HG03575 (cell line): ENCODE measurements at regions not wholly inside any gene's neighbourhood (a gene's known extent, or its start where the extent isn't known, plus 50 kb on each side); places are given as distances from the start of the nearest gene placed in this dataset.

ENCODE experiments used
- ATAC-seq: cut with Tn5 transposase; IDR thresholded peaks from one replicate; pipeline ENCODE4 v1.9.1; 2021; ENCODE audit not compliant: unreplicated experiment, insufficient number of reproducible peaks, low FRiP score; ENCODE audit errors: extremely low read depth

DNA sequence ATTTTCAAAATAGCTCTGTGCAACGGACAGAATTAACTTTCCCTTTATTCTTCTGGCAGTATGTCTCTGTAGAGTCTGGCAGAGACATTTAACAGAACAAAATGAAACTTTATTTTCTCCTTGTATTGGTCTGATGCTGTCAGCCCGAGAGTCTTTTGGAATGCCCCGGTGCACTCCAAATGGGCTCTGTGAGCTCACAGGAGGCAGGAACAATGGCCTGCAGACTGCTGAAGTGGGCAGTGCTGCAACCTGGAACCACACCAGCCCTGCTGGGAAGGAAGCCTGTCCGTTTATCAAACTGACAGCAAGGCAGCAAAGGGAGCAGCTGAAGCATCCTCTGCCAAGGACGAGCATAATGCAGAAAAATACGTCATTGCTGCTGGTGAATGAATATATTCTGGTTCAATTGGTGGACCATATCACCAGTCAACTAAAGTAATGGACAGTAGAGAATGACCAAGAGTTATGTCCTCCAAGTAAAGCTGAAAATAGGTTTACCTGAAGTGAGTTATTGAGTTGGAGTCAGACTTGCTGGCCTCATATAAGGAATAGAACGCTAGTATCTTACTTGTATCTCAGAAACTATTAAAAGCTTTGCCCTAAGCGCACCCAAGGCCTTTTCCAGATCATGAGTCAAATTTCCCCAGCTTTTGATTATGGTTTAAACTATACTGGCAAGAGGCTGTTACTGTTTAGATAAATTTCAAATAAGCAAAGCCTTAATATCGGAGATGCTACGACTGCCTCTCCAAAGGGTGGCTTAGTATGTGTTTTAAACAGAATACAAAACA, 207.6 kb upstream of the TANK start:
- no peak for ATAC-seq

DNA sequence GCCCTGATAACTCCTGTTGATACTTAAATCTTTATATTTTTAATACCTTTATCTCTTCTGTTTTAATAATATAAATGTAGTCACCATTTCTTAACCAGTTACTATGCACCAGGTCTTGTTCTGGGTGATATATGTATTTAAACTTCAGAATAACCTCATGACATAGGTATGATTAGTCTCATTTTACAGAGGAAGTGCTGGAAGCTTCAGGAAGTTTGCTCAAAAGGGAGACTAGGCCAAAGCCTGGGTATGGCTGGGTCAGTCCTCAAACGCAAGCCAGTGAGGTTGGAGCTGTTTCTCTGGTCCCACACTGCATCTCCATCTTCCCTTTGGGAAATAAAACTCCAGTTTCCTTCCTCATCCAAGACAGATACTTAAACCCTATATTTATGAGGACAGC, 204.7 kb upstream of the TANK start:
- ATAC-seq, result no peak

DNA sequence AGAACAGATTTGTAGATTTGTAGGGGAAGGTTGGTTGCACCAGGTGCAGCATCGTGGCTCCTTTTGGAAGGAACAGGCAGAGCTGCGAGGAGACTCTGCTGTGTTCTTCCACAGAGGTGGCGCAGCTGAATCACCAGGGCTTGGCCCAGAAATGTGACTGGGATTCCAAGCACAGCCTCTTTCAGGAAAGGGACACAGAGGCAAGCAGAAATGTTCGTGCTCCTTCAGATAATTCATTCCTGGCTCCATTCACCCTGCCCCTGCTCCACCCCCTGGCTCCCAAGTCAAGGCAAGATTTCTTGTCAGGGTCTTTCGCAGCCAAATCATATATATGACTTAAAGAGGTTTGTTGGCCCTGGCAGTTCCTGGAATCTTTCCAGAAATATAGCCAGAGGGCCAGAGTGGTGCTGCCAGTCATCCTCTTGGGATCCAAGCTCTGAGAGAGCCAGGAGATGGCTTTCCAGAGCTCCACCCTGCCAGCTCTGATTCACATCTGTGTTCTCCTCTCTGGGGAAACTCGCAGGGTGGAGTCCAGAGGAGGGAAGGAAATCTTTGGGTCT, 203.9 kb upstream of the TANK start:
- ATAC-seq, result no peak

DNA sequence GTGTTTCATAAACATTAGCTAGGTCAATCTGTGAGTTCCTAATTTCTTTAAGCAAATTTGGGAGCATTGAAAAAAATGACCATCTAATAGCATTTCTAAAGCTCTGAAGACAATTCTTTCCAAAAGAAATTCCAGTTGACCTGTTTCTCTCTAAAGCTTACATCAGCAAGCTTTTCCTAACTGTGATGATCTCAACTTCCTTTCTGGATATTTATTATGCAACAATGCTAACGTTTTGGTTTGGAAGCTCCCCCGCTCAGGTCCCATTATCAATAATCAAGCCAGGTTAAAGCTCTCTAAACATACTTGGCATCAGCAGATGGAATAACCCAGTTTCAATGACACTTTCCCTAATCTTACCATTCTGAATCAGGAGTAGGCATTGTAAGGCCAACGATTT, 196.3 kb upstream of the TANK start:
- ATAC-seq, result no peak

DNA sequence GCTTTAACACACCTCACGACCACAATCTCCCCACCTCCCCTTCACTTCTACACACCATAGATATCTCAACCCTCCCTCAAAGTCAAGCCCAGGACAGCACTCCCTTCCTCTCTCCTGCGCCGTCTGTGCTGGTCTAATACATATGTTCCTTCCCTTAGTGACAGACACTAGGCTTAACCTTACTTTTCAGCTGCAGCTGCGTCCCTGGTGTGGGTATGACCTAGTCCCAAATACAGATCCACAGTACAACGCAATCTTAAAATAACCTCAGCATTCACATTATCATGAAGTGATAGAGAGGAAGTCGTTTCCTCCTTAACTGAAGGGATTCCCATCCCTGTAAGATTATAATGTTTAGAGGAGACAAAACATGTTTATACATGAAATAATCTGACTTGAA, 192.7 kb upstream of the TANK start:
- ATAC-seq, result no peak

DNA sequence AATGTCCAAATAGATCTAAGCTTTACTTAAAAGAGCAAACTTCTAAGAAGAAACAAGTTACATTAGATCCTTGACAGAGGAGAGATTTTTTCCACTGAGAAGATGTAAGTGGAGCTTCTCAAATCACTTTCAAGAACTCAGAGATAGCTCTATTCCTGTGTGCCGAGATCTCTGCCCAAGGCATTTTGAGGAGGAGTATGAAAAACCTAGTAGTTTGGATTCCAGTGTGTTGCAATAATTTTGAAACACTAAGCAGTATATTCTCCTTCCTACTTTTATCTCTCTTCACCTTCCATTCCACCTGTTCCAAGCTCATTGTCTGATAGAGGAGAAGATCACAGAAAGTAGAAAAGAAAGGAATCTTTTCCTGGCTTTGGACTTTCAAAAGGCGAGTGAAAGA, 192.0 kb upstream of the TANK start:
- ATAC-seq, result no peak

DNA sequence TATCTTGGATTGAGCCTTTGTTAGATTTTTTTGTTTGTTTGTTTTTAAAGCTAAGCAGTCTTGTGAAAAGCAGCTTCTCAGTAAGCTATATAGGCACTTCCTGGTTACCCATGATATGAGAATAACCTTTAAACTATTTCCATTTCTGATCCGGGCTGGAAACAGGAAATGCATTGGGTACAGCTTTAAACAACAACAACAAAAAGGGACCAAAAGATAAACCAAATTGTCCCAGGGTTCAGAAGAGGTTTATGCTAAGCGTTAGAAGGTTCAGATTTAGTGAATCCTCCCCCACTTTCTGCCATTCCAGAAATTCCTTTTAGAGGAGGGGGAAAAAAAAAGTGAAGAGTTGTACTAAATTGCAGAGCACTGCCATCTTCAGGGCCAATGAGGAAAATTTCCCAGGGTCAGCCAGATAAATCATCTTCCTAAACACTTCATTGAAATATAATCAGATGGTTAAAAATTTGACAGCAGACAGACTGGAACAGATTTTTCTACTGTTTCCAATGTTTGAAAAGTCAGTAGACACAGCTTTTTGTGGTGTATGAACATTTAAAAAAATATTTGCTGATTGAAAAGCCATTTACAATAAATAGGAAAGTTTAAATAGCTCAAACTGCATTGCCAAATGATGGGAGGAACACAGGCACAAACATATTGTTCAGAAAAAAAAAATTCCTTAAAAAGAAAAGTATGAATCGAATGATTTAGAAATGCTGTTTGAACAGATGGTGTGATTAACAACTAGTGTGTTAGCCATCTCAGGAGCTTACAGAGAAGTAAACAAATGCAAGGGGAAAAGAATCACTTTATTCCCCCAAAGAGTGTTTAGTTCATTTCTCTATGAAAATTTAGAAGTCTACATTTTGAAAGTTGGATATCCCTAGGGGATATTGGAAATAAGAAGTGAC, 189.9 kb upstream of the TANK start:
- no peak for ATAC-seq

DNA sequence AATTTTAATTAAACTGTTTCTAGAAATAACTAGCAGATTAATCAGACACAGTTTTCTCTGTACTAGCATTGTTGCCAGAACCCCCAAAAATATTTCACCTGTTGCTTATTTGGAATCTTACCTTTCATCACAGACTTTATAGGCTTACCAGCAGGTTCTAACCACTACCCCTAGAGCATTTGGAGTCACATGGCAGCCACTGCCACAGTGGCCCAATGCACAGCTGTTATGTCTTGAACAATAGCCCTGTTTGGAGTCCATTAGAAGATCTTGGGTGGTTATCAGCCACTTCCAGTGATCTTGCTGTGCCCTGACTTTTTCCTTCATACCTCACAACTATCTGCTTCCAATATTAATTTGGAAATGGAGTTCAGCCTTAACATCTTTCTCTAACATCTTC, 186.2 kb upstream of the TANK start:
- no peak for ATAC-seq

DNA sequence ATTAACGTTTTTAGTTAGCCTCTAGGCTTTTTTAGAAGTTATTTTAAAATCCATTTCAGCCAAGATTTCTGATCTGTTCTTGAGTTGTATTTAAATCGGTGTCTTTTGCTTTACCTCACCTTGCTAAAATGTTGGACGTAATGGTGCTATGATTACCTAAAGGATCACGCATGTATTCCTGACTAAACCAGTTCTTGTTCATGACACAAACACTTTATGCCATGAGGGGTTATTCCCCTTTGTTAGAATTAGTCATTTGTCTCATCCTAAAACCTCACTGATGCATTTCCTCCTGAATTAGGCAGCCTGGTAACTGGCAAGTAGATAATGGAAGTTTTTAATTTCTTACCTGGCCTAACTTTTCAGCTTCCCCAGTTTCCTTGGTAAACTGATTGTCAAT, 185.4 kb upstream of the TANK start:
- no peak for ATAC-seq

DNA sequence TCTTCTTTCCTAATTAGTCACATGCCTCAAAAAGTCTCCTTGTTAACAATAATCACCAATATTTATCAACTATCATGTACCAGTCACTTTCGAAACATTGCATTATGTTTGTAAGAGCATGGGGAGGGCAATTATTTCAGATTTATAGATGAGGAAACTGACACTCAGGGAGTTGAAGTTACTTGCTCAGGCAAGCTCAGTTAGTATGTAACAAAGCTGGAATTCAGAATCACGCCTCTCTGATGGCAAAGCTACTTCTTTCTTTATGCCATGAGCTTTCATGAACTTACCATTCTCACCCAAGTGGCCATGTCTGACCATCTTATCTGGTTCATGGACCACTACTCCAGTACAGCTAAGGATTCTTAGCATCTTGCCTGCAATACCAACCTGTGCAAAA, 183.4 kb upstream of the TANK start:
- no peak for ATAC-seq

DNA sequence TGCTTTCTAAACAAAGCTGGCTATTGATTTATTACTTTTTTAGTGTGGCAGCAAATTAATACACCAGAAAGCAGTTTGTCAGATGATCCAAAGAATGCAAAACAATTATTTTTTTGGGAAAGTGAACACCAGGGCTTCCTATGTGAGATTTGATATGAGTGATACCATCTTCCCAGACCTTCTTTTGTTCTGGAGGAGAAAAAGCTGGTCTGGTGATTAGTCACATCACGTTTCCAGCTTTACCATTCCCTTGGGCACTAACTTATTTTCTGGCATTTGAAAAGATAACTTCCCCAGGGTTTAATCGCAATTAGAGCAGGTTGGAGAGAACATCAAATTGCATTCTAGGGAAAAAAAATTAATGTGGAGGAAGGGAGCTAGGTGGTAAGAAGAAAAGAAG, 182.9 kb upstream of the TANK start:
- ATAC-seq, result no peak

DNA sequence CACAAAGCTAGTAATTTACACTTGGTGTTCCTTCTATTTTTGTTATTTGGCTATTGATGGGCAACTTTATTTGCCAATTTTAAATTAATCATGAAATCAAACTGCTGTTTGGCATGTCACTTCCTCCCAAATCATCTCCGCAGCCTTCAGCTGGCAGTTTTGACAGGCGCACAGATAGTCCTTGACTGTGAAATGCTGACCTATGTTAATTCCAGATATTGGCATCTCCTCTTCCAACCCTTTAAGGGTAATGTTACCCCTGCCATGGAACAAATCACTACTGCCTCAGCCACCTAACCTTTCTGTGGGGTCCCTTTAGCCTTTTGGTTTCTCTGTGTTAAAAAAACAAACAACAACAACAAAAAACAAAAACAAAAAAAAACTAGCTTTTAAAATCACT, 182.4 kb upstream of the TANK start:
- no peak for ATAC-seq

DNA sequence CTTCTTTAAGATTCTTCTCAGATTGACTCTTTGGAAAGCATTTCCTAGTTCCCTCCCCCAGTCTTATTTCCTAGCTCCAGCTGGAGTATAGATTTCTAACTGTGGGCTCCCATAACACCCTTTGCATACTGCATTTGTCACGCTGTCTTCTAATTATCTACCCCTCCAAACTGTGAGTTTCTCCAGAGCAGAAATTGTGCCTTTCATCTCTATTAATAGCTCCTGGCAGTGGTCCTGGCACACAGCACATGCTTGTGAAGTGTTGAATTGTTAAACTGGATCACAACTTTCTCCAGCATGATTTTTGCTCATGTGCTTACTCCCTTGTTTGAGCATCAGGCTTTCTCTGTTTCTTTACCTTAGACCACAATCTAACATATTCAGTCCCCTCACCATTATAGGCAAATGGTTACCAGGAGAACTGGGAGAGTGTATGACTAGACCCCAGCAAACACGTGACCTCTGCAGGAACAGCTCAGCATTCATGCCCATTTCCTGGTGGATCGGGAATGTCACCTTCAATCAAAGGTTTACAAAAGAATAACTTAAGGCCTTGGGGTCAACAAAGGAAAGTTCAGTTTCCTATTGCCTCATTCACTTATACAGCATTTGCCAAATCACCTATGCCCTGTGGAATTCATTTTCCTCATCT, 175.7 kb upstream of the TANK start:
- no peak for ATAC-seq

DNA sequence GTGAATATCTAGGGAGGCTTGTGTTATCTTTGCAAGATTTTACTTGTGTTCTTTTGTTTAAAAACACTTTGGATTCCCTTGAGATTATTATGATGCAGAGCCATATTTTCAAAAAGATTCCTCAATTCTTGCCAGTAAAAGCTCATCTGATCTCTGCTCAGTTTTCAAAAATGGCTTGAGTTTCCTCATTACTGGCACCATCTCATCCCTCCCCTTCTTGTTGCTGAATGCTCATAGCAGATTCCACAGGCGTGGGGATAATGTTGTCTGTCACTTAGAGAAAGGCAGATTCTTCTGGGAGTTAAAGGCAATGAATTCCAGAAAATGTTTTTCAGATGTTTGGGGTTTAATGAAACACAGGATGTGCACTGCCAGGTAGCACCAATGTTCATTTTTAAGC, 170.4 kb upstream of the TANK start:
- ATAC-seq, result no peak

DNA sequence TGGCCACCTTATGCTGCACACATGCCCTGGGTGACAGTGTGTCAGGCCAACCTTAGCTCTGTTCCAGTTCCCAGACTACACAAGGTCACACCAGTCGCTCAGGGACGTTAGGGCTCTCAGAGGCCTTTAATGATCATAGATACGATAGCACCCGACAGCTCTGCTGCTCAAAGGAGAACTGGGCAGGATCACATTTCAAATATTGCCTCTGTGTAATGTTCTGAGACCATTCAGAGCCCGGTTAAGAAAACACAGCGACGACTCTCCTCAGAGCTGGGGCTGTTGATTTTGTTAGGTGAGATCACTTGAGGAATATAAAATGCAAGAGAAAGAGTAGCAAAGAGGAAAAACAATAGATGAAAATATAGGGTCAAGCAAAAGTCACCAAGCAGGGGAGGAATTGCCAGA, 166.6 kb upstream of the TANK start:
- ATAC-seq, result no peak

DNA sequence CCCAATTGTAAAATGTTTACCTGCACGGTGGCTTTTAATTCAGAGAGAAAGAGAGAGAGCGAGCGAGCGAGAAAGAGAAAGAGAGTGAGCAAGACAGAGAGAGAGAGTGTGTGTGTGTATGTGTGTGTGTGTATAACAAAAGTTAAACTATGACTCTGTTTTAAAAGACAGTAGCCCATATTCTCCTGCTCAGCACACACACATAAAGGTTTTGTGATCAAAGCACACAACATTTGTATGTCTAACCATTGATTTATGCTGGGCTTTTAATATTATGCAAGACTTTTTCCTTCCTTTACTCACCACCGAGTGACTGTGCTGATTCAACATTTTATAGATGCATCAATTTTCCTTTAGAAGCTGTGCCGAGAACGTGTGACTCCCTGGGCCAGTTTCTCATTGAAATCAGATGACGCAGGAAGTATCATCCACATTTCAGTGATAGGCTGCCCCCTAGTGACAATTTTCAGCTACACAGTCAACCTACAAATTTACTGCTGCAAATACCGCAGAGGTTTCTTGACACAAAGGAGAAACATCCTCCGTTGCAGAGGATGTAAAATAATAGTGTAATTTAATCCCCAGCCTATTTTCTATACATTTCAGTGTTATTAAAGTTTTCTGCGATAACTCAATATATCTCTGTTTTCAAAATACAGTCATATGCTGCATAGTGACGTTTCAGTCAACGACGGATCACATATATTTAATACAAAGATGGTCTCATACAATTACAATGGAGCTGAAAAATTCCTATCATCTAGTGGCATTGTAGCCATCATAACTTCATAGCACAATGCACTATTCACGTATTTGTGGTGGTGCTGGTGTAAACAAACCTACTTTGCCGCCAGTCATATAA, 165.9 kb upstream of the TANK start:
- ATAC-seq, result peak; percentile 82

DNA sequence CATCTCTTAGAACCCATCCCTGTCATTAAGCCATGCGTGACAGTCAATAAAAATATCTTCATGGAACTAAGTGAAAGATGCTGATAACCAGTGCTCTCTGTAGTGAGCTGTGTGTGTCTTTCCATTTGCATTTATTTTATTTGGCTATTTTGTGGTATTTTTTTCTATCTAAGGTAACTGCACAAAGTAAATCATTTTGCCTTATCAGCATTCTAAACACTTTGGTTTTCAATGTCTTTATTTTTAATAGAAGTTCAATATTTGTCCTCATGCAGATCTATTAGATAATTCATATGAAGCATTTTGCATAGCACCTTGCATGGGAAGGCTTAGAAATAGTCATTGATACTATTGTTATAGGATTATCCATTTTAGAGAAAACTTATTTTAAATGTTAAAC, 163.6 kb upstream of the TANK start:
- no peak for ATAC-seq

DNA sequence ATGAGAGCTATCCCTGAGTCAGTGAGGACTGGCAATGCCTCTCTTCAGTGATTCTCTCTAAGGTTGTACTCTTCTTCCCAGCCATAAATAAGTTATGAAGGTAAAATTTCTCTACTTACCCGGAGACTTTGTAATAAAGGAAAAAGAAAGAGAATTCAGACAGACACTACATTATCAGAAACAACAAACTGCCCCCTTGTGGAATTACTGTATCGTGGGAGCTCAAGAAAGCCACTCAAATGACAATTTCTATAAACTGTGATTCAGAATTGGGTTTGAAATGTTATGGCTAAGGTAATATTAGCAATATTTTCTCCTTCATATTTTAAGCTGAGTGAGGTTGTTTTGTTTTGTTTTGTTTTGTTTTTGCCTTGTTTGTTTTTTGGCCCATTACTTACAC, 155.8 kb upstream of the TANK start:
- ATAC-seq, result no peak

DNA sequence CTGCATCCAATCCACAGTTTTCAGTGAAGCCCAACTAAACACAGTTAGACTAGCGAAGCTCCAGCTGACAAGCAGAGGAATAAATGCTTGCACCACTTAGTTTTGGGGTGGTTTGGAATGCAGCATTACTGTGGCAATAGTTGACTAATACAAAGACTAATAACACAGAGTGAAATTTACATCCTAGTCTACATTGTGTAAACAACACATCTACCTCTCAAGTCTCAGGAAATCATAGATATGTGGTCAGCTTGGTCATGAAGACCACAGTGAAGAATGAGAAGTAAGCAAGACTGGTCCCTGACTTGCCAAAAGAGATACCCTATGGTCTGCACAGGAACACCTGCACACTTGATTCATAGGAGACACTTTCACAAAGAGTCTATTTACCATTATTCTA, 155.1 kb upstream of the TANK start:
- no peak for ATAC-seq
